GM12865 (cell line): ENCODE measurements at regions not wholly inside any gene's neighbourhood (a gene's known extent, or its start where the extent isn't known, plus 50 kb on each side); places are given as distances from the start of the nearest gene placed in this dataset.

Experiments
- DNase-seq: peaks from one replicate; pipeline ENCODE4 v3.0.0; 2010; ENCODE audit warnings: low read depth
- H3K4me3 ChIP-seq: 2 replicates; pipeline ENCODE4 v1.5.1; 2011; ENCODE audit warnings: mild to moderate bottlenecking, low read depth, low read length, control low read depth
- CTCF ChIP-seq: IDR thresholded peaks from 2 replicates; pipeline ENCODE4 v1.5.1; 2011; ENCODE audit warnings: low read length, control low read depth, low read depth, inconsistent platforms; ENCODE audit not compliant: insufficient read depth; ENCODE audit errors: missing control alignments

- H3K4me3 ChIP-seq = no peak overlapping the region
- no peak for TF ChIP-seq CTCF
- no peak for DNase-seq
Measured at GRCh38 chr2:236895497-236895896, 190.2 kb upstream of the COPS8 start.

- H3K4me3 ChIP-seq = no peak overlapping the region
- no peak for DNase-seq
- TF ChIP-seq CTCF = no peak
Measured at GRCh38 chr2:236896688-236897087, 189.0 kb upstream of the COPS8 start.

GRCh38 chr2:236899146-236899545 lies 186.5 kb upstream of the COPS8 start:
- no peak for TF ChIP-seq CTCF
- no peak overlapping the region for H3K4me3 ChIP-seq
- no peak for DNase-seq

- no peak for TF ChIP-seq CTCF
- DNase-seq = no peak
- no peak overlapping the region for H3K4me3 ChIP-seq
Measured at GRCh38 chr2:236899950-236900640, 185.6 kb upstream of the COPS8 start.

GRCh38 chr2:236901956-236902355 lies 183.7 kb upstream of the COPS8 start:
- no peak for DNase-seq
- no peak overlapping the region for H3K4me3 ChIP-seq
- no peak for TF ChIP-seq CTCF

GRCh38 chr2:236903978-236904377 lies 181.7 kb upstream of the COPS8 start:
- TF ChIP-seq CTCF = no peak
- no peak for DNase-seq
- no peak overlapping the region for H3K4me3 ChIP-seq
